HL-60 (cell line): ENCODE measurements at regions not wholly inside any gene's neighbourhood (a gene's known extent, or its start where the extent isn't known, plus 50 kb on each side); places are given as distances from the start of the nearest gene placed in this dataset.

Experiments
- DNase-seq, 2 experiments: peaks; one replicate each; pipeline ENCODE4 v3.0.0-alpha.2; 2010 to 2020; ENCODE audit warnings: low read depth in 1 of 2, low spot score in 1 of 2
- H3K27ac ChIP-seq: fragments of 250-450 bp; sonication (Bioruptor Pico); replicated peaks from 2 replicates; pipeline ENCODE4 v1.5.1; 2020; ENCODE audit warnings: mild to moderate bottlenecking, moderate library complexity
- H3K27me3 ChIP-seq: fragments of 250-450 bp; sonication (Bioruptor Pico); 2 replicates; pipeline ENCODE4 v1.5.1; 2021; ENCODE audit warnings: mild to moderate bottlenecking, moderate library complexity; ENCODE audit not compliant: insufficient read depth, poor library complexity, severe bottlenecking
- H3K4me3 ChIP-seq: replicated peaks from 2 replicates; pipeline ENCODE4 v1.5.1; 2011; ENCODE audit warnings: mild to moderate bottlenecking, control low read depth, low read length; ENCODE audit not compliant: insufficient read depth
- GABPA ChIP-seq: IDR thresholded peaks from 2 replicates; pipeline ENCODE4 v1.6.1; 2012; ENCODE audit warnings: low read depth
- POLR2AphosphoS5 ChIP-seq: IDR thresholded peaks from 2 replicates; pipeline ENCODE4 v1.6.1; 2012; ENCODE audit warnings: low read depth
- SPI1 ChIP-seq: IDR thresholded peaks from 2 replicates; pipeline ENCODE4 v1.6.1; 2012; ENCODE audit warnings: low read depth, mild to moderate bottlenecking, borderline replicate concordance
- TF ChIP-seq, protein P1 (sequence below): IDR thresholded peaks from 2 replicates; pipeline ENCODE4 v1.6.1; 2012; ENCODE audit warnings: low read depth; ENCODE audit not compliant: insufficient replicate concordance
- TF ChIP-seq, protein P2 (sequence below): IDR thresholded peaks from one replicate; pipeline ENCODE4 v1.5.1; 2011; ENCODE audit warnings: low read length, control low read depth, inconsistent platforms; ENCODE audit not compliant: insufficient read depth

DNA sequence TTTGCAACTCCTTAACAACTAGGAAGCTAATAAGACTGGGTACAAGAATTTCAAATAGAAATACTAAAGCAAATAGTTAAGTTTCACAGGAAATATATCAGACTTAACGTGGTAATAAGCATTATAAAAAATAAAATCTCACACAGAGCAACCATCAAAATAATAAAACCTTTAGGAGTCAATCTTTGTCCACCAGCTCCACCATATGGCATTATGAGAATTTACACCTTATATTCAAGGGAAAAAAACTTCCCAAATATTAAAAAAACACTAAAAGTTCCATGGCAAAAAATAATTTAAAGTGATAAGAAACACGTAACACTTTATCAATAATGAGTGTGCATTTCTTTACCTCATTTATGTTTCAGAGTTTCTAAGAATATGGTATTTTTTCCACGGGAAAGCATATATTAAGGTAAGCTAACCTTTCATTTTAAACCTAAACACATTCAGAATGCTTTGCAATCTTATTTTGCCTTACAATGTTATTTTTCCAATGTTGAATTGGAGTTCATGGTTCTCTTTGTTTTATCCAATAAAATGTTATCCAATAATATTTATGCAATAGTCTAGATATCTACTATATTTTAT is 423.2 kb upstream of the SGCG start:
- H3K4me3 ChIP-seq: no peak overlapping the region
- TF ChIP-seq, protein P1, sequence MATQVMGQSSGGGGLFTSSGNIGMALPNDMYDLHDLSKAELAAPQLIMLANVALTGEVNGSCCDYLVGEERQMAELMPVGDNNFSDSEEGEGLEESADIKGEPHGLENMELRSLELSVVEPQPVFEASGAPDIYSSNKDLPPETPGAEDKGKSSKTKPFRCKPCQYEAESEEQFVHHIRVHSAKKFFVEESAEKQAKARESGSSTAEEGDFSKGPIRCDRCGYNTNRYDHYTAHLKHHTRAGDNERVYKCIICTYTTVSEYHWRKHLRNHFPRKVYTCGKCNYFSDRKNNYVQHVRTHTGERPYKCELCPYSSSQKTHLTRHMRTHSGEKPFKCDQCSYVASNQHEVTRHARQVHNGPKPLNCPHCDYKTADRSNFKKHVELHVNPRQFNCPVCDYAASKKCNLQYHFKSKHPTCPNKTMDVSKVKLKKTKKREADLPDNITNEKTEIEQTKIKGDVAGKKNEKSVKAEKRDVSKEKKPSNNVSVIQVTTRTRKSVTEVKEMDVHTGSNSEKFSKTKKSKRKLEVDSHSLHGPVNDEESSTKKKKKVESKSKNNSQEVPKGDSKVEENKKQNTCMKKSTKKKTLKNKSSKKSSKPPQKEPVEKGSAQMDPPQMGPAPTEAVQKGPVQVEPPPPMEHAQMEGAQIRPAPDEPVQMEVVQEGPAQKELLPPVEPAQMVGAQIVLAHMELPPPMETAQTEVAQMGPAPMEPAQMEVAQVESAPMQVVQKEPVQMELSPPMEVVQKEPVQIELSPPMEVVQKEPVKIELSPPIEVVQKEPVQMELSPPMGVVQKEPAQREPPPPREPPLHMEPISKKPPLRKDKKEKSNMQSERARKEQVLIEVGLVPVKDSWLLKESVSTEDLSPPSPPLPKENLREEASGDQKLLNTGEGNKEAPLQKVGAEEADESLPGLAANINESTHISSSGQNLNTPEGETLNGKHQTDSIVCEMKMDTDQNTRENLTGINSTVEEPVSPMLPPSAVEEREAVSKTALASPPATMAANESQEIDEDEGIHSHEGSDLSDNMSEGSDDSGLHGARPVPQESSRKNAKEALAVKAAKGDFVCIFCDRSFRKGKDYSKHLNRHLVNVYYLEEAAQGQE: no peak
- TF ChIP-seq, protein P2, sequence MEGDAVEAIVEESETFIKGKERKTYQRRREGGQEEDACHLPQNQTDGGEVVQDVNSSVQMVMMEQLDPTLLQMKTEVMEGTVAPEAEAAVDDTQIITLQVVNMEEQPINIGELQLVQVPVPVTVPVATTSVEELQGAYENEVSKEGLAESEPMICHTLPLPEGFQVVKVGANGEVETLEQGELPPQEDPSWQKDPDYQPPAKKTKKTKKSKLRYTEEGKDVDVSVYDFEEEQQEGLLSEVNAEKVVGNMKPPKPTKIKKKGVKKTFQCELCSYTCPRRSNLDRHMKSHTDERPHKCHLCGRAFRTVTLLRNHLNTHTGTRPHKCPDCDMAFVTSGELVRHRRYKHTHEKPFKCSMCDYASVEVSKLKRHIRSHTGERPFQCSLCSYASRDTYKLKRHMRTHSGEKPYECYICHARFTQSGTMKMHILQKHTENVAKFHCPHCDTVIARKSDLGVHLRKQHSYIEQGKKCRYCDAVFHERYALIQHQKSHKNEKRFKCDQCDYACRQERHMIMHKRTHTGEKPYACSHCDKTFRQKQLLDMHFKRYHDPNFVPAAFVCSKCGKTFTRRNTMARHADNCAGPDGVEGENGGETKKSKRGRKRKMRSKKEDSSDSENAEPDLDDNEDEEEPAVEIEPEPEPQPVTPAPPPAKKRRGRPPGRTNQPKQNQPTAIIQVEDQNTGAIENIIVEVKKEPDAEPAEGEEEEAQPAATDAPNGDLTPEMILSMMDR: no peak
- no peak for TF ChIP-seq POLR2AphosphoS5
- no peak for TF ChIP-seq GABPA
- no peak for TF ChIP-seq SPI1
- no peaks in the 10 kb centered on the region for H3K27me3 ChIP-seq
- no peak overlapping the region for H3K27ac ChIP-seq
- no peak for DNase-seq

DNA sequence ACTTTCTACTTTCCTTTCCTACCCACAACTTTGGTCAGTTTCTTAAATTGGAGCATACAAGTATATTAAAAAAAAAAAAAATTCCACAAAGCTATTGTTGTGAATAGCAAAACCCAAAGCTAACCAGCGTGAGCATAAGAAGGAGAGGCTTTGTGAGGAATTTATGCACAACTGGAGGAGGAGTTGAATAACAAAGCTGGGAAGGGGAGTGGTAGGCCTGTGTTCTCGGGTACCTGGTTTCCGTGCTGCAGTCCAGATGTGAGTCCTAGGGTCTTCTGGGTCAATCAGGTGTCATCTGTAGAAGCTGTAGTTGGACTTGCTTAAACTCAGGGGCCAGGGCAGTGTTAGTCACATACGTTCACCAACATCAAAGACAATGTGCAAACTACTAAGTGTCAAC is 422.5 kb upstream of the SGCG start:
- no peaks in the 10 kb centered on the region for H3K27me3 ChIP-seq
- H3K4me3 ChIP-seq: no peak overlapping the region
- DNase-seq: no peak
- TF ChIP-seq GABPA (no peak), POLR2AphosphoS5 (no peak)
- TF ChIP-seq, protein P2: no peak
- H3K27ac ChIP-seq: no peak overlapping the region

DNA sequence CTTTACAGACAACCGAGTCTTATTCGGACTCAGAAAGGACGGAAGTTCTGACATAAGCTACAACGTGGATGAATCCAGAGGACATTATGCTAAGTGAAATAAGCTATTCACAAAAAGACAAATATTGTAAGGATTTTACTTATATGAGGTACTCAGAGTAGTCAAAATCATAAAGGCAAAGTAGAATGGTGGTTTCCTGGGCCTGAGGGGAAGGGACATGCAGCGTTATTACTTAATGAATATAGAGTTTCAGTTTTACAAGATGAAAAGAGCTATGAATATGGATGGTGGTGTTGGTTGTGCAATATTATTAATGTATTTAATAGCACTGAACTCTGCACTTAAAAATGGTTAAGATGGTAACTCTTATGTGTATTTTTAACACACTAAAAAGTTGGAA is 419.1 kb upstream of the SGCG start:
- no peak for TF ChIP-seq SPI1
- Histone ChIP-seq H3K27me3 (no peaks in the 10 kb centered on the region), H3K4me3 (no peak overlapping the region), H3K27ac (no peak overlapping the region)
- DNase-seq: no peak

DNA sequence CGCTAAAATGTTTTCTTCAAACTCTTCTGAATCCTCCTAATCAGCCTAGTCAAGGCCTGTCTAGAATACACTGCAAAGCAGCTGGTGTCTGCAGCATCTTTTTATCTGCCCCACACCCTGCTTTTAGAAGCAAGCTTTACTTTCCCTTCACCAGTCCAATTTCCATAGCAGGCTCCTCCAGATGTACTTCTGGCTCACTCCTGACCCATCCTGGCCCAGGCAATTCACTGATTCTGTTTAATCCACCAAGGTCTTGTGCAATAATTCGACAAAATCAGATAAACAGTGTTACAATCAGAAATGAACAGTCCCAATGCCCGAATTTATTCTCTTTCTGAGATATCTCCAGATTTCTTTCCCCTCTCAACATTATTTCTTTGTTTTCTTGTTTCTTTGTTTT is 415.2 kb upstream of the SGCG start:
- TF ChIP-seq, protein P2: no peak
- TF ChIP-seq SPI1: no peak
- no peak for TF ChIP-seq POLR2AphosphoS5
- TF ChIP-seq GABPA: no peak
- TF ChIP-seq, protein P1: no peak
- Histone ChIP-seq H3K27me3 (no peaks in the 10 kb centered on the region), H3K27ac (no peak overlapping the region), H3K4me3 (no peak overlapping the region)
- DNase-seq: no peak
